ENCODE measurements at regions not wholly inside any gene's neighbourhood (a gene's known extent, or its start where the extent isn't known, plus 50 kb on each side); places are given as distances from the start of the nearest gene placed in this dataset.

DNA sequence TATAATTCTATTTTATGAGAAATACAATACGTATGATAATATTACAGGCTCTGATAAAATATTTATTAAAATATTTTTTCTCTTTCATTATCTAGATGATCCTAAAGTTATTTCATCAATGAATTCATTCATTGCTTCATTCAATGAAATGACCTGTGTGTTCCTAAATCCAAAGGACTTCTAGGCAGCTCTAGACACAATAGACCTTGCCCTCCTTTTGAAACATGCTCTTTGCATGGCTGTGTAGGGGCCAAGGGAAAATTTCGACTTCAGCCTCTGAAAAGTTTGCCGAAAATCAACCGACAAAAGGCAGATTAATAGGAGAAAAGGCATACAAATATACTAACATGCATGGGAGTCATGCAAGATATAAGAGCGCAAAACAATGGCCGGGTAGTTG, 402.0 kb downstream of the ELAVL2 start:
- intact Hi-C loops (cut with DNase I, micrococcal nuclease), result no loop called here
- Mint-ChIP-seq H3K36me3 (ENCODE audit: low read depth) (no peaks in the 10 kb centered on the region), H3K4me3 (no peak overlapping the region), H3K9me3 (ENCODE audit: low read depth) (peaks cover 5% of the 10 kb centered on the region), H3K27me3 (no peaks in the 10 kb centered on the region), H3K27ac (no peak overlapping the region), H3K4me1 (no peaks in the 10 kb centered on the region)
- CTCF ChIA-PET, result no interaction called here
- POLR2A ChIA-PET, result no interaction called here
- ATAC-seq (no peak), DNase-seq (no peak)

DNA sequence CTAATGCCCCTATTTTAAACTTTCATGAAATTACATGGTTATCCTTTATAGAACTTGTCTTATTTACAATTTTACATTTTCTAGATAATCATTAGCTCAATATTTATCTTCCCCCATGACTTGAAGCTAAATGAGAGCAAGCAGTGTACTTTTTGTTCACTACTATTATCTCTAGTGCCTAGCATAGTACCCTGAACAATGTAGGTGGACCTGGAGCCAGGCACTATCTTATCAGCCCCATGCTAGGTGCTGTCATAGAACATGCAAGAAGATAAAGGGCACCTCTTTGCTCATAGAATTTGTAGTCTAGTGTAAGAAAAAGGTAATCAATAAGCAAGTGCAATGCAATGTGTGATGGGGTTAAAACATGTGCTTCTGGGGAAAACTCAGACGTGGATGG, 399.9 kb downstream of the ELAVL2 start:
- Mint-ChIP-seq H3K36me3 (ENCODE audit: low read depth) (no peaks in the 10 kb centered on the region), H3K4me3 (no peak overlapping the region), H3K9me3 (ENCODE audit: low read depth) (peaks cover 3% of the 10 kb centered on the region), H3K27me3 (no peaks in the 10 kb centered on the region), H3K4me1 (no peaks in the 10 kb centered on the region), H3K27ac (no peak overlapping the region)
- DNase-seq (no peak), ATAC-seq (no peak)
- CTCF ChIA-PET, result no interaction called here
- intact Hi-C loops (cut with DNase I, micrococcal nuclease), result no loop called here
- POLR2A ChIA-PET, result no interaction called here

DNA sequence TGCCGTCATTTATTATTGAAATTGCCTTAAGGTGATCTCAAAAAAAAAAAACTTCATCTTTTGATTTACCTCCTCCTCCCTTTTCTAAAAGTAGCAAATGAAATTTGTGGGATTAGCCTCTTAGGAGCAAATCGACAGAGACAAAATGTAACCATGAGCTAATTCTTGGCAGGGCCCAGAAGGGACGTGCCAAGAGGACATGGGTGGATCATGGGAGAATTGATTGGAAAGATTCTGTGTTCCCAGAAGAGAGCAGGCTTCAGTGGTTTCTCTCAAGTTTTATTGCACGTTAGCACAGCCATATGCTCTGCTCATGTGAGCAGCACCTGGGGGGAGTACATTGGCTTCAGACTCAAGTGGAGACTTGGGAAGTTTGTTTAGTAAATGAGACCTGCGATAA, 394.6 kb downstream of the ELAVL2 start:
- ChIA-PET POLR2A (no interaction called here), CTCF (no interaction called here)
- ATAC-seq (no peak), DNase-seq (no peak)
- Mint-ChIP-seq H3K4me1 (no peaks in the 10 kb centered on the region), H3K9me3 (ENCODE audit: low read depth) (no peaks in the 10 kb centered on the region), H3K27ac (no peak overlapping the region), H3K4me3 (no peak overlapping the region), H3K36me3 (ENCODE audit: low read depth) (no peaks in the 10 kb centered on the region), H3K27me3 (no peaks in the 10 kb centered on the region)
- intact Hi-C loops (cut with DNase I, micrococcal nuclease), result no loop called here

DNA sequence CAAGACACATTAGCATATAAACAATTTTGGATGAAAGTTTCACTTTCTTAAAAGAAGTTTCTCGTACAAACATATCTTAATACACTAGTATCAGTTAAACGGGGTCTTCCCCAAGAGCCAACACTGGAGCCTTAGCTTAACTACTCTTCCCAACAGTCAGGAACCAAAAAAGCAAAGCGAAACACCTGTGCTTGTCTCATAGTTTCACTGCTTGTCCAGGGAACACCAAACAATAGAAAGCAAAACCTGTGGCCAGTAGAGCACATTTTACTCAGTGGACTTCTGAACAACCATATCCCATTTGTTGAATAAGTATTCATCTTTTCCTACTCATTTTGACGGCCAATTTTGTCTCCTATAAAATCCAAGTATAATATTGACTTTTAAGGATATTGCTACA, 391.4 kb downstream of the ELAVL2 start:
- no peaks in the 10 kb centered on the region for H3K4me1 Mint-ChIP-seq
- intact Hi-C loops (cut with DNase I, micrococcal nuclease), result no loop called here
- H3K4me3 Mint-ChIP-seq, result no peak overlapping the region

DNA sequence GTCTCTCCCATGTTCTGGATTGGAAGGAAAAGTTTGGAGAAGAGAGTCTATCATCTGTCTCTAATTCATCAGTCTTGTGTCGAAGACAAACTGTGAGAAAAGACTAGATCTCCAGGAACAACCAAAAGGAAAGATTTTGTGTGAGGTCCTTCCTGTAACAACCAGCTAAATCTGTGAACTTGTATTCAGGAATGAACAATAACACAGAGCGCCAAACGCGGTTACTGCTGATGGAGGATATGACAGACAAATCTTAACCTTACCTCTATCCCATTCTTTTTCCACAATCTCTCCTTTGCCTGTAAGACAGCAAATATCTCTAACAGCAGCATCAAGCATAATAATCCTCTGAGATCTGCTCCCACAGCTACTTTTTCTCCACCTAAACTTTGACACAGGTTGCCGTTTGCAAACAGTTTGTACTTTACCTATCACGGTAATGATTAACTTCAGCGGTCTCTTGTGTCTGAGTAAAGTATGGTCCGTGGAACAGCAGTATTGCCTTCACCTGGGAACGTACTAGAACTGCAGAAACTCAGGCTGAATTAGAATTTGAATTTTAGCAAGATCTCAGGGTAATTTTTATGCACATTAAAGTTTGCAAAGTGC, 387.6 kb downstream of the ELAVL2 start:
- Mint-ChIP-seq H3K27ac (no peak overlapping the region), H3K4me3 (no peak overlapping the region), H3K4me1 (no peaks in the 10 kb centered on the region), H3K36me3 (ENCODE audit: low read depth) (no peaks in the 10 kb centered on the region), H3K9me3 (ENCODE audit: low read depth) (peaks cover 10% of the 10 kb centered on the region), H3K27me3 (no peaks in the 10 kb centered on the region)
- DNase-seq (no peak), ATAC-seq (no peak)
- CTCF ChIA-PET, result no interaction called here
- intact Hi-C loops (cut with DNase I, micrococcal nuclease), result no loop called here
- POLR2A ChIA-PET, result no interaction called here

More for the DNA sequence above, 391.4 kb downstream of the ELAVL2 start:
- ATAC-seq, result no peak
- Mint-ChIP-seq H3K36me3 (ENCODE audit: low read depth) (no peaks in the 10 kb centered on the region), H3K9me3 (ENCODE audit: low read depth) (peaks cover 3% of the 10 kb centered on the region), H3K27me3 (no peaks in the 10 kb centered on the region), H3K27ac (no peak overlapping the region)
- POLR2A ChIA-PET, result no interaction called here
- DNase-seq, result no peak
- CTCF ChIA-PET, result no interaction called here

DNA sequence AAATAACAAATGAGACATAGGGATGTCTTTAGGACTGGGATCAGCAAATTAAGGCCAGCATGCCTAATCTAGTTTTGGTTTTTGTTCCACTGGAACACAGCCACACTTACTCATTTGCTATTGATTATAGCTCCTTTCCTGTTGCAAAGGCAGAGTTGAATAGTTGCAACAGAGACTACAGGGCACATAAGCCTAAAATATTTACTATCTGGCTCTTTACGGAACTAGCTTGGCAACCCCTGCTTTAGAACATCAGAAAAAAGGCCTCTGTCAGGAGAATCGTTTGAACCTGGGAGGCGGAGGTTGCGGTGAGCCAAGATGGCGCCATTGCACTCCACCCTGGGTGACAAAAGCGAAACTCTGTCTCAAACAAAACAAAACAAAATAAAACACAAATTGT, 384.8 kb downstream of the ELAVL2 start:
- H3K36me3 Mint-ChIP-seq (ENCODE audit: low read depth), result no peaks in the 10 kb centered on the region
- no peak for DNase-seq
- intact Hi-C loops (cut with DNase I, micrococcal nuclease), result no loop called here
- peaks cover 10% of the 10 kb centered on the region for H3K9me3 Mint-ChIP-seq (ENCODE audit: low read depth)
- ChIA-PET POLR2A (no interaction called here), CTCF (no interaction called here)
- H3K4me3 Mint-ChIP-seq, result no peak overlapping the region
- H3K4me1 Mint-ChIP-seq, result no peaks in the 10 kb centered on the region
- H3K27ac Mint-ChIP-seq, result no peak overlapping the region
- no peak for ATAC-seq
- H3K27me3 Mint-ChIP-seq, result no peaks in the 10 kb centered on the region

DNA sequence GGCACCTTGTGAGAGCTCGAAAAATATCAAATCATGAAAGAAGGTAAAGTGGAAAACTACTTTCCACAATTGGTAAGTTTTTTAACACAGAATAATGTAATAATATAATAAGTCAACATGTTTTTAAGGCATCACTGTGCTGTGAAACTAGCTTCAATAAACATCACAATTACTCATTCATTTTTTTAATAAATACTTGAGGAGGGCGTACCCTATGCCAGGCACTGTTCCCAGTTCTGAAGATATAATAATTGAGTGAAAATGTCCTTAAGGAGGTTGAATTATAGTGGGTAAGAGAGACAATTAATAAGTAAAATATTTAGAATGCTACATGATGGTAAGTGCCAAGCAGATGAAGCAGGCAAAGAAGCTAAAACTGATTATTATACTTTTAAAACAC, 381.4 kb downstream of the ELAVL2 start:
- intact Hi-C loops (cut with DNase I, micrococcal nuclease), result no loop called here

DNA sequence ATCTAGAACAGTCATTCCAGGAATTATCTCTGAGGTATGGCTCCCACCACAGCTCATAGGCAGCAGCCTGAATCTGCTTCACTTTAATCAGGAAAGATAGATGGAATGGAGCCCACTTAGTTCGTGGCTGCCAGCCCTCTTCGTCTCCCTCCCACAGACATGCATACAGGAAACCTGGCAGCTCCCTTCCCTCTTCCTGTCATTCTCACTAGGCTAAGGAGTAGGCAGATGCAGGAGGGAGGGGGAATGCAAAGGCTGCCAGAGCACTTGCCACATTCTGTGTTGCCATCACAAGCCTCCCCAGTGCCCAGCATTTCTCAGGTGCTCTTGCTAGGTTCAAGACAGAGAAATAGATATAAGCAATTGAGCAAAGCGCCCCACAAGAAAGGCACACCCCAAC, 378.9 kb downstream of the ELAVL2 start:
- no peak overlapping the region for H3K27ac Mint-ChIP-seq
- intact Hi-C loops (cut with DNase I, micrococcal nuclease), result no loop called here
- no peaks in the 10 kb centered on the region for H3K27me3 Mint-ChIP-seq
- no peaks in the 10 kb centered on the region for H3K36me3 Mint-ChIP-seq (ENCODE audit: low read depth)
- H3K9me3 Mint-ChIP-seq (ENCODE audit: low read depth), result no peaks in the 10 kb centered on the region
- ChIA-PET CTCF (no interaction called here), POLR2A (no interaction called here)
- no peaks in the 10 kb centered on the region for H3K4me1 Mint-ChIP-seq
- H3K4me3 Mint-ChIP-seq, result no peak overlapping the region
- no peak for ATAC-seq
- no peak for DNase-seq

More for the DNA sequence above, 381.4 kb downstream of the ELAVL2 start:
- Mint-ChIP-seq H3K9me3 (ENCODE audit: low read depth) (peaks cover 7% of the 10 kb centered on the region), H3K27ac (no peak overlapping the region), H3K27me3 (no peaks in the 10 kb centered on the region), H3K36me3 (ENCODE audit: low read depth) (no peaks in the 10 kb centered on the region), H3K4me3 (no peak overlapping the region), H3K4me1 (no peaks in the 10 kb centered on the region)
- ChIA-PET CTCF (no interaction called here), POLR2A (no interaction called here)
- ATAC-seq (no peak), DNase-seq (no peak)

DNA sequence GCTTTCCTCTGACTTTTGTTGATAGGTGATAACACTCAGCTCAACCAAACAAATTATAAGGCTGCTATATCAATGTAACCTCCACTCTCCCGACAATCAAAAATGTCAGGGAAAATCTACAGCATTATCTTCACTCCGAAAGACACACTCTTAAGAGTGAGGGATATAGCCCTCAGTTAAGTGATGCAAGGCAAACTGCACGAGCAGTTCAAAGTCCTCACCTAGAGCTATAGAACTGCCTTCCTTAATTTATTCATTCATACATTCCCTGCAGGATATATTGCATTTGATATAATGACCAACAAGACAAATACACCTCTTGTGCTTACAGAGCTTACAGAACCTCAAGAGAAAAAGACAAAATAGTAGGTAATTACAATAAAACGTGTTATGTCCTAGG, 378.1 kb downstream of the ELAVL2 start:
- Mint-ChIP-seq H3K9me3 (ENCODE audit: low read depth) (peaks cover 2% of the 10 kb centered on the region), H3K4me1 (no peaks in the 10 kb centered on the region), H3K27me3 (no peaks in the 10 kb centered on the region), H3K4me3 (no peak overlapping the region), H3K36me3 (ENCODE audit: low read depth) (no peaks in the 10 kb centered on the region), H3K27ac (no peak overlapping the region)
- intact Hi-C loops (cut with DNase I, micrococcal nuclease), result no loop called here
- POLR2A ChIA-PET, result no interaction called here
- ATAC-seq, result no peak
- no peak for DNase-seq
- CTCF ChIA-PET, result no interaction called here

DNA sequence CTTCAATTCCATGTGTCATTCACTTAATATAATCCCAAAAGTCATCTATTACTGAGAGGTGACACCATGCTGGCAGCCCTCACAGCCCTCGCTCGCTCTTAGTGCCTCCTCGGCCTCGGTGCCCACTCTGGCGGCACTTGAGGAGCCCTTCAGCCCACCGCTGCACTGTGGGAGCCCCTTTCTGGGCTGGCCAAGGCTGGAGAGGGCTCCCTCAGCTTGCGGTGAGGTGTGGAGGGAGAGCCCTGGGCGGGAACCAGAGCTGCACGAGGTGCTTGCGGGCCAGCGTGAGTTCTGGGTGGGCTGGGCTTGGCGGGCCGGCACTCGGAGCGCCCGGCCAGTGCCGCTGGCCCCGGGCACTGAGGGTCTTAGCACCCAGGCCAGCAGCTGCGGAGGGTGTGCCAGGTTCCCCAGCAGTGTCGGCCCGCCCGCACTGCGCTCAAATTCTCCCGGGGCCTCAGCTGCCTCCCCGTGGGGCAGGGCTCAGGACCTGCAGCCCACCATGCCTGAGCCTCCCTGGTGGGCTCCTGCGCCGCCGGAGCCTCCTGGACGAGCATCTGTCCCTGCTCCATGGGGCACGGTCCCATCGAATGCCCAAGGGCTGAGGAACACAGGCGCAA, 374.1 kb downstream of the ELAVL2 start:
- no peaks in the 10 kb centered on the region for H3K27me3 Mint-ChIP-seq
- intact Hi-C loops (cut with DNase I, micrococcal nuclease), result no loop called here
- CTCF ChIA-PET, result no interaction called here

DNA sequence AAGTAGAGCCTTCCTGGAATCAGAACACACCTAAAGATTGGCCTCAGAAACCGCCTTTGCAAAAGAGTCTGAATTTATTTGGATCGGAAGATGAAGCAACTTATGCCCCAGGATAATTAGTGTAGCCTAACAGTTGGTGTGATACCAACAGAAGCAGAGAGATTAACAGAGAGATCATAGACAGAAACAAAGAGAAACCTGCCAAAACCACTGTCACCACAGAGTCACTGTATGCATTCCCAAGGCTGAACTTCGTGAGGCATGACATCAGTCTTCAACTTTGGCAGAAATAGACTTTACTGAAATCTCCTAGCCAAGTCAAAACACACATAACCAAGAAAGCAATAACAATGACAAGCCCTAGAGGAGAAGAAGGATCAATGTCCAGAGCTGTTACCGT, 361.8 kb downstream of the ELAVL2 start:
- no peaks in the 10 kb centered on the region for H3K4me1 Mint-ChIP-seq
- ChIA-PET CTCF (no interaction called here), POLR2A (no interaction called here)
- no peaks in the 10 kb centered on the region for H3K36me3 Mint-ChIP-seq (ENCODE audit: low read depth)
- H3K9me3 Mint-ChIP-seq (ENCODE audit: low read depth), result peaks cover 11% of the 10 kb centered on the region
- DNase-seq, result no peak
- no peak for ATAC-seq
- intact Hi-C loops (cut with DNase I, micrococcal nuclease), result no loop called here
- no peak overlapping the region for H3K4me3 Mint-ChIP-seq
- H3K27me3 Mint-ChIP-seq, result no peaks in the 10 kb centered on the region
- H3K27ac Mint-ChIP-seq, result no peak overlapping the region

More for the DNA sequence above, 374.1 kb downstream of the ELAVL2 start:
- POLR2A ChIA-PET, result no interaction called here
- no peak for DNase-seq
- Mint-ChIP-seq H3K4me3 (no peak overlapping the region), H3K36me3 (ENCODE audit: low read depth) (no peaks in the 10 kb centered on the region), H3K4me1 (no peaks in the 10 kb centered on the region), H3K9me3 (ENCODE audit: low read depth) (peaks cover 4% of the 10 kb centered on the region), H3K27ac (no peak overlapping the region)
- no peak for ATAC-seq

DNA sequence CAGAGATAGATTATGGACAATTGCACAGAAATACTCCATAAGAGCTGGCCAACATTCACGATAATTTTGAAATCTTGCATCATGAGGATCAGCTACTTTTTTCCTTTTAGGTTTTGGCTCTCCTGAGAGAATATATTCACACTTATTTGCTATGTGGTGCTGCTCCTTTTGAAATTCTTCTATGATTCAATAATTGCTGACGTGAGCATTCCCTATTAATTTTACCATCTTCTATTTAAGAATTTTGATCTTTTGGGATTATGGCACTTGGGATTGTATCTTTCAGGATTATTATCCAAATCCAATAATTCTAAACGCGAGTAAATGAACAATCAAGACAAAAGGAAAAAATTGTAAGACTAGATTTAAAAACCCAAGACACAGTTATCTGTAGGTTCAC, 358.8 kb downstream of the ELAVL2 start:
- POLR2A ChIA-PET, result no interaction called here
- no peak for DNase-seq
- no peak overlapping the region for H3K4me3 Mint-ChIP-seq
- CTCF ChIA-PET, result no interaction called here
- H3K27ac Mint-ChIP-seq, result no peak overlapping the region
- no peak for ATAC-seq
- H3K36me3 Mint-ChIP-seq (ENCODE audit: low read depth), result no peaks in the 10 kb centered on the region
- intact Hi-C loops (cut with DNase I, micrococcal nuclease), result no loop called here
- H3K27me3 Mint-ChIP-seq, result no peaks in the 10 kb centered on the region
- no peaks in the 10 kb centered on the region for H3K4me1 Mint-ChIP-seq
- peaks cover 11% of the 10 kb centered on the region for H3K9me3 Mint-ChIP-seq (ENCODE audit: low read depth)

DNA sequence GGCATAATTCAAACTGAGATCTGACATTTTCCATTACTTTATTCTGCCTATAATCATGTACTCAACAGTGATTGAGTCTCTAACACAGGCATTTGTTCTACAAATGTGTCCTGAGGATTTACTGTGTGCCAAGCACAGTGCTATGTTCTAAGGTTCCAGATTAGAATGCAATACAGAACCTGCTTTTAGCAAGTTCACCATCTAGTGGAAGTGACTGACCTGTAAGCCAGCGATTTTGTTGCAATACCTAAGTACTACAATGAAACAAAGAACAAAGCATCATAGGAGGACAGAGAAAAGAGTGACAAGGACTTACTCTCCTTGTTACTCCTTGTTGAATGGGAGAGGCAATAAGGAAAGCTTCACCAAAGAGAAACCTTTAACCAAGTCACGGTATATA, 348.1 kb downstream of the ELAVL2 start:
- Mint-ChIP-seq H3K27ac (no peak overlapping the region), H3K4me3 (no peak overlapping the region), H3K27me3 (no peaks in the 10 kb centered on the region), H3K9me3 (ENCODE audit: low read depth) (peaks cover 6% of the 10 kb centered on the region), H3K4me1 (no peaks in the 10 kb centered on the region), H3K36me3 (ENCODE audit: low read depth) (no peaks in the 10 kb centered on the region)
- ATAC-seq (no peak), DNase-seq (no peak)
- ChIA-PET POLR2A (no interaction called here), CTCF (no interaction called here)
- intact Hi-C loops (cut with DNase I, micrococcal nuclease), result no loop called here
